COR-L47 (cell line): ENCODE measurements at regions not wholly inside any gene's neighbourhood (a gene's known extent, or its start where the extent isn't known, plus 50 kb on each side); places are given as distances from the start of the nearest gene placed in this dataset.
"Not testable (repeated sequence)": the region's sequence is repeated elsewhere in the genome, so short reads cannot be mapped to it uniquely, and the experiment has no call there.

Experiments used
- DNase-seq: peaks from one replicate; lab custom pipeline; 2025; lab: John Stamatoyannopoulos, UW

GRCh38 chr17:71484546-71484945 is 636.3 kb upstream of the SOX9 start:
- no peak for DNase-seq

- DNase-seq = no peak
Measured at GRCh38 chr17:71485426-71485825, 635.4 kb upstream of the SOX9 start.

DNA sequence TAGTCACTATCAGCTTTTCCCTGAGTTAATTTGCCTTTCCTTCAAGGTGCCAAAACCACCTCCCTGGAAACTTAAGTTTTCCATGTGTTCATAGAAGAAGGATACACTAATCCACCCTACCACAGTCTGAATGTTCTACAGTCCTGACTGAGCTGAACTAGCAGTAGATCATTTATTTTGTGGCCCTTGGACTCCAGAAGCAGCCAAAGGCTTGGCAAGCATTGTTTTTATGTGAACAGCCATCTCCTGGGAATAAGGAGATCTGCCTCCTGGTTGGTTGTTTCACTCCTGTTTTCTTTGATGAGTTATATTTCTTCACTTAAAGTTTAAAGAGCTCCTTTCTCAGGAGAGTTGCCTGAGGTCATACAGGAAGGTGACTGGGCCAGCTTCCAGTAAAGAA is 634.6 kb upstream of the SOX9 start:
- no peak for DNase-seq

GRCh38 chr17:71488851-71489250 is 632.0 kb upstream of the SOX9 start:
- no peak for DNase-seq

DNA sequence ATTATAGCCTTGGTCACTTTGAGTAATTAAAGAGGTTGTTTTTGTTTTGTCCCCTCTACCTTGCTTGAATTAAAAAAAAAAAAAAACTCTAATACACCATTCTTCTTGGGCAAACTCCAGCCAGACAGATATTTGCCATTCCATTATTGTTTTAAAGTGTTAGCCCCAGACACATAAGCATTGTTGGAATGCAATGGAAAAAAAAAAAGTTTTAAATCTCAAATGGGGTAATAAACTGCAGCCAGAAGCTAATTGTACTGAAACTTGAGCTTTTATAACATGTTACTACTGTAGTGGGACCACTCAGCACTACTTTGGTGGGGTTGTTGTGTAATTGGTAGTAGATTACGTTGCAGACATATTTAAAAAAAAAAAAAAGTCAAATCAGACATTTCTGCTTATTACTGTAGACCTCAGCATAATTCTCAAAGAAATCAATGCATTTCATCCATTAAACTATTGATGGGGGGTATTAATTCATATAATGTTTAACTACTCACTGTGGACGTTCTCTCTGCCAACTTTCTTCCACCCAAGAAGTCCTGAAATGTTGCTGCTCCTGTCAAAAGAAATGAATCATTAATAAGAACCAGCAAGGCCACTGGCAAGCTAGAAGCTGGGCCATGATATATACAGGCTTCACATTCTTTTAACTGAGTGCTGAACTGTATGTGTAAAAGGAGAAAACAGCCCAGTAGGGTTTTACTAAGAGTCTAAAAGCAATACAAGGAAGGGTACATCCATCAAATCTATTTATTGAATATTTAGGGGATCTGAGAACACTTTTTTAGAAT is 626.6 kb upstream of the SOX9 start:
- no peak for DNase-seq

DNA sequence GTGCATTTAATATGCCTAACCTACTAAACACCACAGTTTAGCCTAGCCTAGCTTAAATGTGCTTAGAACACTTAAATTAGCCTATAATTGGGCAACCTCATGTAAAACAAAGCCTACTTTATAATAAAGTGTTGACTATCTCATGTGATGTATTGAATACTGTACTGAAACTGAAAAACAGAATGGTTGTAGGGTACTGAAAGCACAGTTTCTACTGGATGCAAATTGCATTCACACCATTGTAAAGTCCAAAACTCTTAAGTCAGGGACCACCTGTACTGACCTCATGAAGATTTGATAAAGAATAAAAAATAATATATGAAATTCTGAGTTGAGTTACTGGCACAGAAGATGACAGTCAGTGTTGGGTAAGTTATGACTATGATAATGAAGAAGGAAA is 625.4 kb upstream of the SOX9 start:
- DNase-seq = no peak

DNA sequence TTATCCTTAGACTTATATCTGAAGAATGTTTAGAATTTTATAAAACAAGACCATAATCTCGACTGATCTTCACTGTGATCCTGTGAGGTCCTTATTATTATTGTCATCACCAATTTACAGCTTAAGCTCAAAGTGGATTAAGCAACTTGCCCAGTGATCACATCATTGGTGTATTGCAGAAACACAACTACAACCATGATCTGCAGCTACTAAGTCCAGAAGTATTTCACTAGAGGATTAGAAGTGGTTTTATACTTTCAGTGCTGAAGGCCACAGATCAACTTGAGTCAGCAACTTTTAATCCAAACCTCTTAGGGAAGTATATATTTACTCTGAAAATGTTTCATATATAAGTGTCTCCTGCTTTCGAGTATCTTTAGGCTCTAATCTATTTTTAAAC is 624.3 kb upstream of the SOX9 start:
- no peak for DNase-seq

GRCh38 chr17:71500761-71501555 is 619.9 kb upstream of the SOX9 start:
- DNase-seq = no peak

- DNase-seq = no peak
Measured at GRCh38 chr17:71501711-71502110, 619.1 kb upstream of the SOX9 start.

GRCh38 chr17:71502443-71502842 is 618.4 kb upstream of the SOX9 start:
- no peak for DNase-seq

DNA sequence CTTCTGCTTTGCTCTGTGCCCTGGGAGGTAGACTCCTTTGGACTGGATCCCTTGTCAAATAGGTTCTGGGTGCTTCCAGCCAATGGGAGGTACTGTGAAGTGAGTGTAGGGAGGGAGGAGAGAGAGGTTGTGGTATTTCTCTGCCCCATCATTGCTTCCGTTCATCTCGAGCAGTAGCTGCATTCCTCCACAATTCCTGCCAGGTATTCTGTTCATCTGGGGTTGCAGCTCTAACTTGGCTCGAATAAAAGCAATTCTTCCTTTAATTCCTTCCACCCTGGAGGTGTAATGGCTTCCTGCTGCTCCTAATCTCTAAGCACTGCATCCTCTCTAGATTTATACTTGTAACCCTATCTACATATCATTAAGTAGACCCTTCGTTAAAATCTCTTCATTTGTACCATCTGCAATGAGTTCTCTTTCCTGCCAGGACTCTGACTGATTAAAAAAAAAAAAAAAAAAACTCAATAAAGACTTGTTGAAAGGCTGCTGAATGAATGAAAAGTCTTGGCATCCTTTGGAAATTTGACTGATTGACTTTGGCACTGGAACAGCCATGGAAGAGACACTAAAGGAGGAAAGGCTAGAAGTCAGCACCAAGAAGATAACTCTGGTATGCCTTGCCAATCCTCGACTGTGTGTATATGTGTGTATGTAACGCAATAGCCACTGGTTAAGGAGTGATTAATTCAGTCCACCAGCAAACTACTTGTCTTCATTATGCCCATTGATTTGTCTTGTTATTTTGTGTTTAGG is 616.9 kb upstream of the SOX9 start:
- DNase-seq = no peak

GRCh38 chr17:71505200-71505599 is 615.6 kb upstream of the SOX9 start:
- DNase-seq = no peak

GRCh38 chr17:71505981-71506380 is 614.8 kb upstream of the SOX9 start:
- DNase-seq = no peak

- DNase-seq = no peak
Measured at GRCh38 chr17:71511266-71511995, 609.4 kb upstream of the SOX9 start.

GRCh38 chr17:71513725-71514124 is 607.1 kb upstream of the SOX9 start:
- DNase-seq = not testable (repeated sequence)

DNA sequence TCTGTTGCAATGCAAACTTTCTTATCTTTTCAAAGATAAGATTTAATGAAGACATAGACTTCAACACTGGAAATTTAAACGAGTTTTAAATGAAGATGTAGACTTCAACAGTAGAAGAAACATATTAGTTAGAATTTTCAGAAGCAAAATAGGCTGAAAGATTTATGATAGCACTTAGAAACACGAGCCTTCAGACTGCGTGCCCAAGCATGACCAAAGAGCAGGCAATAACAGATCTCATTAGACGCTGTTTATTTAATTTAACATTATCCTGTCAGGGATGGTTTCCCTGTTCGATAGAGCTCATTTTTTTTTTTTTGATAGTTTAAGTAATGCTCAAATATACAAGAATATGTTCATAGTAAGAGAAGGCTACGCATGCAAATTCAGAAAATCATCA is 604.7 kb upstream of the SOX9 start:
- no peak for DNase-seq

DNA sequence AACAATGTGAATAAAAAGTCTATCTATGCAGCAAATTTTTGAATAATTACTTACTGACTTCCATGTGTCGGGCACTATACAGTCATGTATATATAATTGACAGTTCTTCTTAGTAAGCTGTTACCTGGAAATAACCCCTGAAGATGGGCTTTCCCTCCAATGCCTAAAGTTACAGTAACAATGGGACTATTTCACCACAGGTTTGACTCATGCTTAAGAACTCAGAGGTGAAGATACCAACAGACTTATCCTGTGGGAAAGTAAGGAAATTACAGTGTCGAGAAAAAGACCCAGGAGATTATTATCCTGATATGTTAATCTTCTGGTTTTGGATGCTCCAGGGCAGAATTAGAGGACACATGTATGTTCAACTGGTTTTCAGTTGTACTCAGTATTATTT is 601.5 kb upstream of the SOX9 start:
- DNase-seq = no peak

DNA sequence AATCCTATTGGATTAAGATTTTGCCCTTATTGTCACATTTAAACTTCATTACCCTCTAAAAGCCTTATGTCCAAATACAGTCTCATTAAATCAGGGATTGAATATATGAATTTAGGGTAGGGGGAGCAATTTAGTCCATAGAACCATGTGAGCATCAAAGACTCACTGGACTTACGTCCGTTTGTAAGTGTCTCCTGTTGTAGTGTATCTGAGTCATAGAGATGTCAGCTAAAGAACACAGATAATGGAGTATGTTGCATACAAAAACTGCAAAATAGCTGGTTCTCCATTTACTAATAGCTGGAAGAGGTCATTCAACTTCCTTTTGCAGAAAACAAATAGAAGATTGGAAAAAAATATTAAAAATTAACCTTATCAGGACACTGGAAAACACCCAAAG is 599.1 kb upstream of the SOX9 start:
- DNase-seq = no peak

GRCh38 chr17:71522383-71522782 is 598.4 kb upstream of the SOX9 start:
- DNase-seq = no peak

DNA sequence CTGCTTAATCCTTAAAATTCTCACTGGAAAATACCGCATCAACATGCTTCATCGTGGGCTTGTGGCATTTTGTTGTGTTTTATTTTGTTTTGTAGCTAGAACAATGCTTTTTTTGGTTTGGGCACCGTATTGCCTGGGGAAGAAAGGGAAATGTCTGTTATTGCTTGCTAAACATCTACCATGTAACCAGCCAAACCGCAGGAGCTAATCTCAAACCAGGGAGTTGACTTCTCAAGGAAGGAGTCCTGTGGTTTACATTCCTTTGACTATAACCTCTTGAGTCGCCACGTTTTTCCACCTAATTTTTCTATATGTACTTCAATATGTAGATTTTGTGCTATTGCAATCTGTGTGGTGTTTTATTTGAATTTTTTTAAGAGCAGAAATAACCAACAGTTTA is 593.5 kb upstream of the SOX9 start:
- DNase-seq = no peak

- no peak for DNase-seq
Measured at GRCh38 chr17:71528210-71528609, 592.6 kb upstream of the SOX9 start.

- DNase-seq = no peak
Measured at GRCh38 chr17:71530248-71530647, 590.6 kb upstream of the SOX9 start.
